AG04450 (cell line): ENCODE measurements at regions not wholly inside any gene's neighbourhood (a gene's known extent, or its start where the extent isn't known, plus 50 kb on each side); places are given as distances from the start of the nearest gene placed in this dataset.

Source experiments
- CTCF ChIA-PET: fragments of 300-600, 350-600 bp; formaldehyde crosslinking; extraction: SDS; loops from one replicate; lab custom pipeline; 2022; ENCODE audit warnings: antibody characterized with exemption, inconsistent platforms; lab: Charles Lee
- POLR2A ChIA-PET: fragments of 350-600 bp; formaldehyde crosslinking; extraction: SDS; loops from one replicate; lab custom pipeline; 2021; ENCODE audit warnings: antibody characterized with exemption, inconsistent platforms; lab: Yijun Ruan, JAX
- DNase-seq: peaks from one replicate; pipeline ENCODE4 v3.0.0-alpha.2; 2011; ENCODE audit warnings: low read depth, low spot score
- H3K27ac ChIP-seq: one replicate; pipeline ENCODE4 v1.5.1; 2012; ENCODE audit warnings: low read depth, low read length, control low read depth
- H3K27me3 ChIP-seq: one replicate; pipeline ENCODE4 v1.6.0; 2012; ENCODE audit warnings: low read length; ENCODE audit not compliant: control insufficient read depth, insufficient read depth
- H3K4me3 ChIP-seq: 2 replicates; pipeline ENCODE4 v1.5.1; 2011; ENCODE audit warnings: mild to moderate bottlenecking, low read depth, low read length, control low read depth
- H3K9me3 ChIP-seq: 2 replicates; pipeline ENCODE4 v1.5.1; 2012; ENCODE audit warnings: low read length; ENCODE audit not compliant: control insufficient read depth, insufficient read depth
- CTCF ChIP-seq: IDR thresholded peaks from 2 replicates; pipeline ENCODE4 v1.5.1; 2011; ENCODE audit warnings: low read depth, low read length, control low read depth, inconsistent platforms

GRCh38 chr6:19333936-19334335 lies 503.2 kb upstream of the ID4 start:
- Histone ChIP-seq H3K9me3 (no peaks in the 10 kb centered on the region), H3K4me3 (no peak overlapping the region), H3K27me3 (no peaks in the 10 kb centered on the region), H3K27ac (no peak overlapping the region)
- ChIA-PET CTCF (interaction anchor here (1.0 kb wide), 1 partner anchor 517 kb away, joined by 3 read pairs; no protein-coding TSS in a partner anchor), POLR2A (no interaction called here)
- no peak for TF ChIP-seq CTCF
- no peak for DNase-seq

GRCh38 chr6:19336579-19336978 lies 500.6 kb upstream of the ID4 start:
- no peak overlapping the region for H3K4me3 ChIP-seq
- no peak for DNase-seq
- POLR2A ChIA-PET = no interaction called here
- H3K27me3 ChIP-seq = no peaks in the 10 kb centered on the region
- TF ChIP-seq CTCF = no peak
- CTCF ChIA-PET = no interaction called here
- H3K9me3 ChIP-seq = no peaks in the 10 kb centered on the region
- H3K27ac ChIP-seq = no peak overlapping the region

- H3K27me3 ChIP-seq = no peaks in the 10 kb centered on the region
- no peaks in the 10 kb centered on the region for H3K9me3 ChIP-seq
- no peak for DNase-seq
- no peak for TF ChIP-seq CTCF
- POLR2A ChIA-PET = no interaction called here
- H3K4me3 ChIP-seq = no peak overlapping the region
- CTCF ChIA-PET = no interaction called here
- no peak overlapping the region for H3K27ac ChIP-seq
Observed at GRCh38 chr6:19337101-19337500, 500.1 kb upstream of the ID4 start.

- Histone ChIP-seq H3K9me3 (no peaks in the 10 kb centered on the region), H3K27me3 (no peaks in the 10 kb centered on the region), H3K27ac (no peak overlapping the region), H3K4me3 (no peak overlapping the region)
- ChIA-PET POLR2A (no interaction called here), CTCF (no interaction called here)
- no peak for DNase-seq
- TF ChIP-seq CTCF = no peak
Observed at GRCh38 chr6:19342616-19343015, 494.6 kb upstream of the ID4 start.

DNA sequence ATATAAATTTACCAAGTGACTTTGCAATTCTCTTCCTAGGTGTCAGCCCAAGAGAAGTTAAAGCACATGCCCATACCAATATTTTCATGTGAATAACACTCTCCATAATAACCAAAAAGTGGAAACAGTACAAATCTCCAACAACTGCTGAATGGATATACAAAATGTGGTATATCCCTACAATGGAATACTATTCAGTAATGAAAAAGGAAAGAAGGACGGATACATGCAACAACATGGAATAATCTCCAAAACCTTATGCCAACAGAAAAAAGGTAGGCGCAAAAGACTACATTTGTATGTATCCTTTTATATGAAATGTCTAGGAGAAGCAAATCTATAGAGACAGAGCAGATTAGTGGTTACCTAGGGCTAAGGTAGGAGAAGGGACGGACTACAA lies 487.7 kb upstream of the ID4 start:
- no peak for DNase-seq
- Histone ChIP-seq H3K4me3 (no peak overlapping the region), H3K27ac (no peak overlapping the region), H3K9me3 (no peaks in the 10 kb centered on the region), H3K27me3 (no peaks in the 10 kb centered on the region)
- no peak for TF ChIP-seq CTCF
- CTCF ChIA-PET = no interaction called here
- POLR2A ChIA-PET = no interaction called here
